Activated CD8-positive, alpha-beta T cell treated with anti-CD3 and anti-CD28 coated beads for 36 hours (primary cell): ENCODE measurements at regions not wholly inside any gene's neighbourhood (a gene's known extent, or its start where the extent isn't known, plus 50 kb on each side); places are given as distances from the start of the nearest gene placed in this dataset.

Source experiments
- ATAC-seq: fragments of 200-7000 bp; cut with Tn5 transposase; one replicate; pipeline ENCODE4 v1.10.0; 2021; ENCODE audit warnings: mild to moderate bottlenecking, moderate library complexity
- CTCF ChIA-PET: fragments of 350-600 bp; sonication (Branson Sonifier 250); formaldehyde crosslinking; loops from one replicate; lab custom pipeline; 2021; ENCODE audit warnings: antibody characterized with exemption; lab: Charles Lee
- POLR2A ChIA-PET: fragments of 350-600 bp; sonication (Branson Sonifier 250); formaldehyde crosslinking; loops from one replicate; lab custom pipeline; 2021; ENCODE audit warnings: antibody characterized with exemption; lab: Charles Lee
- DNase-seq: peaks from one replicate; pipeline ENCODE4 v3.0.0-alpha.2; 2020
- H3K27ac Mint-ChIP-seq: one replicate; pipeline ENCODE4 v1.8.0; 2021; ENCODE audit warnings: mild to moderate bottlenecking, mixed read lengths
- H3K27me3 Mint-ChIP-seq: one replicate; pipeline ENCODE4 v1.8.0; 2021; ENCODE audit warnings: mixed read lengths
- H3K36me3 Mint-ChIP-seq: one replicate; pipeline ENCODE4 v1.8.0; 2021; ENCODE audit warnings: low read depth, mixed read lengths
- H3K4me1 Mint-ChIP-seq: one replicate; pipeline ENCODE4 v1.8.0; 2021; ENCODE audit warnings: low read depth, mixed read lengths
- H3K4me3 Mint-ChIP-seq: one replicate; pipeline ENCODE4 v1.8.0; 2021; ENCODE audit warnings: mild to moderate bottlenecking, moderate library complexity, mixed read lengths
- H3K9me3 Mint-ChIP-seq: one replicate; pipeline ENCODE4 v1.8.0; 2021; ENCODE audit warnings: mixed read lengths
- CTCF ChIP-seq: fragments of 200-600 bp; IDR thresholded peaks from one replicate; pipeline ENCODE4 v1.8.0; 2022; ENCODE audit warnings: antibody characterized with exemption, mild to moderate bottlenecking
- intact Hi-C: fragments of 100-400 bp; cut with micrococcal nuclease; formaldehyde crosslinking; loops from one replicate; pipeline ENCODE4 v1.10.0; 2022

DNA sequence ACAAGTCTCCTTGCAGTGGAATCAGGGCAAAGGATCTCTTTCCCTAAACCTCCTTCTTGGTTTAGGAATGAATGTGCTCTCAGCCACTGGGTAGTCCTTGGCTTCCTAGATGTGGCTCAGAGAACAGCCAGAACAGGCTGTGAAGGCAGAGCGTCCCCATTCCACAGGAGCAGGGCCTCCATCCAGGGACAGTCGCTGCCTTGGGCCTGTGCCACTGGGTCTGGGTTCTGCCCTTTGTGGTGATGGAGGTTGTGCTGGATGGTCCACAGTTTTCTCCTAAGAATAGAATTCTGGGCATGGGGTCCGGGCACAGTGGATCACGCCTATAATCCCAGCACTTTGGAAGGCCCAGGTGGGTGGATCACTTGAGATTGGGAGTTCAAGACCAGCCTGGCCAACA lies 516.5 kb upstream of the RAB6C start:
- H3K27ac Mint-ChIP-seq = no peak overlapping the region
- no peaks in the 10 kb centered on the region for H3K9me3 Mint-ChIP-seq
- no peak for DNase-seq
- H3K4me1 Mint-ChIP-seq = no peaks in the 10 kb centered on the region
- H3K27me3 Mint-ChIP-seq = no peaks in the 10 kb centered on the region
- ChIA-PET POLR2A (no interaction called here), CTCF (no interaction called here)
- intact Hi-C loops = no loop called here
- no peak for ATAC-seq
- H3K4me3 Mint-ChIP-seq = no peak overlapping the region
- TF ChIP-seq CTCF = no peak
- no peaks in the 10 kb centered on the region for H3K36me3 Mint-ChIP-seq

DNA sequence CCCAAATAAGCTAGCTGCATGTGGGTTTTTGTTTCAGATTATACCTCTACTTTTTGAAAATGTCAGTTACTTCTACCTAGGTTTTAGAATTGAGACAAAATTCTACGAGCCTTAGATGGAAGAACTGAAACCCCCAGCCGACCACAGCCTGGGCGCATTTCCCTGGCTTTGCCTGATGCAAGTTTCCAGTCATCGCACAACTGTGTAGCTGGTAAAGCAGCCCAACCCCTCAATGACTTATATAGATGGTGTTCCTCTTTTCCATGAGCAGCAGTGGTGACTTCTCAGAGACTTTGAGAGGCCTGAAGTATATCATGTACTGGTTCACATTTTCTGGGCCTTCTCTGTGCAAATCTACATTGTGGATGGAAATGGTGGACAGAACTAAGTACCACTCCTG lies 515.4 kb upstream of the RAB6C start:
- no peak for DNase-seq
- no peak for TF ChIP-seq CTCF
- Mint-ChIP-seq H3K27ac (no peak overlapping the region), H3K27me3 (no peaks in the 10 kb centered on the region), H3K9me3 (no peaks in the 10 kb centered on the region), H3K4me1 (no peaks in the 10 kb centered on the region), H3K4me3 (no peak overlapping the region), H3K36me3 (no peaks in the 10 kb centered on the region)
- intact Hi-C loops = no loop called here
- ChIA-PET POLR2A (no interaction called here), CTCF (no interaction called here)
- no peak for ATAC-seq

DNA sequence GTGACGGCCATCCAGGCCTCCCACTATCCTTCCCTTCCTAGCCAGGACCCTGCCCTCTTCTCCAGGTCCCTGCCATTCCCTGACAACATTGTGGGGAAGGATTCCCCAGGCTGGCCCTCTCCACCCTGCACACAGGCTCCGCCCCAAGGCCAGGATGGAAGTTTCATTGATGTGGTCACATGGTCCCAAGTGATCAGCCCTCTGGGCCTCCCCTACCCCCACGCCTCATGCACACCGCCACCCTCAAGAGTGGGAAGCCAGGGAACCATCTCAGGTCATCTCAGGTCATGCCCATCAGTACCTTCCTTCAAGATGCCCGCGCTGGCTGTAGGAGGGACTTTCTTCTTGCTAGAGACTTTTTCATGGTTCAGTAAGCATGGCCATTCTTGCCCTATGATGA lies 514.8 kb upstream of the RAB6C start:
- Mint-ChIP-seq H3K4me1 (no peaks in the 10 kb centered on the region), H3K27ac (no peak overlapping the region), H3K4me3 (no peak overlapping the region), H3K27me3 (no peaks in the 10 kb centered on the region), H3K36me3 (no peaks in the 10 kb centered on the region), H3K9me3 (no peaks in the 10 kb centered on the region)
- intact Hi-C loops = no loop called here
- POLR2A ChIA-PET = no interaction called here
- TF ChIP-seq CTCF = no peak
- CTCF ChIA-PET = no interaction called here
- DNase-seq = no peak
- no peak for ATAC-seq

- Mint-ChIP-seq H3K4me3 (no peak overlapping the region), H3K27me3 (no peaks in the 10 kb centered on the region), H3K4me1 (no peaks in the 10 kb centered on the region), H3K9me3 (no peaks in the 10 kb centered on the region), H3K36me3 (no peaks in the 10 kb centered on the region), H3K27ac (no peak overlapping the region)
- no peak for TF ChIP-seq CTCF
- intact Hi-C loops = no loop called here
- CTCF ChIA-PET = no interaction called here
- POLR2A ChIA-PET = no interaction called here
- ATAC-seq = no peak
- no peak for DNase-seq
Observed at GRCh38 chr2:129465045-129465444, 514.4 kb upstream of the RAB6C start.

DNA sequence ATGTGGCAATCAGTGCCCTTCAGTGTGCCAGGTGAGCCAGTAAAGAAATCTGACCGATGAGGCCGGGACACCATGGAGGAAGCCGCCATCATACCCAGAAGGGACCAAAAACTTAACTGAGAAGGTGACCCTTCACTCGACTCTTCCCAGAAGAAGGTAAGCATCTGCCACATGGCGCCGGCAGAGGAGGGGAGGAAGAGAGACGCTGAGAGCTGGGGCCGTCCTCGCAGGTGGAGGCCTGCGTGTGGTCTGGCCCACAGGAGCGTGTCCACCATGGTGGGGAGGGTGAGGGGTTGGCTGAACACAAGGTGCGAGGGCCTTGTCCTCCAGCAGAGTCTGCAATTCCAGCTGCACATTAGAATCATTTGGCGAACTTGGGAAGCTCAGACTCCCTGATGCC lies 513.1 kb upstream of the RAB6C start:
- DNase-seq (no peak), ATAC-seq (no peak)

More for the DNA sequence above, 513.1 kb upstream of the RAB6C start:
- CTCF ChIA-PET = no interaction called here
- H3K27me3 Mint-ChIP-seq = no peaks in the 10 kb centered on the region
- no peaks in the 10 kb centered on the region for H3K4me1 Mint-ChIP-seq
- no peak overlapping the region for H3K27ac Mint-ChIP-seq
- H3K4me3 Mint-ChIP-seq = no peak overlapping the region
- no peaks in the 10 kb centered on the region for H3K36me3 Mint-ChIP-seq
- intact Hi-C loops = no loop called here
- POLR2A ChIA-PET = no interaction called here
- no peaks in the 10 kb centered on the region for H3K9me3 Mint-ChIP-seq
- TF ChIP-seq CTCF = no peak
